ENCODE measurements at regions not wholly inside any gene's neighbourhood (a gene's known extent, or its start where the extent isn't known, plus 50 kb on each side); places are given as distances from the start of the nearest gene placed in this dataset.
"Not testable (repeated sequence)": the region's sequence is repeated elsewhere in the genome, so short reads cannot be mapped to it uniquely, and the experiment has no call there.

DNA sequence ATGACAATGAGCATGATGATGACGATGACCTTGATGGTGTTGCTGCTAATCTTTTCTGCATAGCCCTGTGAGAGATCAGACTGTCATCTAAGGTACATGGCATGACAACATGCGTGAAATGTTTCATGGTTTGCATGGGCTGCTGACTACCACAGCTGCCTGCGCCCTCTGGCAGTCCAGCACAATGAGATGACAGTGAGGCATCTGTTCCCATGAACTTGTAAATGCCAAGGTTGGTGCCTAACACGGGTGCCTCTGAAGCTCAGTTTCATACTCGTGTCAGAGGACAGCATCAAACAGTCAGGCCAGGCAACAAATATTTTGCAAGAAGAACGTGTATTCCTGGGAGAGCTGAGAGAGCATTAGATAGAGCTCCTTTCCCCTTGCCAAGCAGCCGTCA lies 122.0 kb upstream of the PRKCQ start:
- no peak for DNase-seq (ENCODE audit: low read depth)

DNA sequence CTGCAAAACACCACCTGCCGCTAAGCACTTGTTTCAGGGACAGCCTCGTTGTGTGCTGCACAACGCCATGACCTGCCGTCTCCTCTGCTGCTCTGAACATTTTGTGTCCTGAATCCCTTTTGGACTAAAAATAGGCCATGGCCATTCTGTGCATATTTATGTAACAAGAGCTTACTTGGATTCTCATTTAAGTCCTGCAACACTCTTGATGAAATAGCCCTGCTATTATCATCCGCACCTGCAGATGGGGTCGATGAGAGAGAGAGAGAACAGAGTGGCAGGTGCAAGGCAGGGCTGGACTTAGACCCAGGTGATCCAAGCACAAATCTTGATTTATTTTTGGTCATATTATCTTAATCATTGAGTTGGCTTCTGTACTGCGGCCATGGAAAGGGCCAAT lies 121.2 kb upstream of the PRKCQ start:
- DNase-seq (ENCODE audit: low read depth) = no peak

DNA sequence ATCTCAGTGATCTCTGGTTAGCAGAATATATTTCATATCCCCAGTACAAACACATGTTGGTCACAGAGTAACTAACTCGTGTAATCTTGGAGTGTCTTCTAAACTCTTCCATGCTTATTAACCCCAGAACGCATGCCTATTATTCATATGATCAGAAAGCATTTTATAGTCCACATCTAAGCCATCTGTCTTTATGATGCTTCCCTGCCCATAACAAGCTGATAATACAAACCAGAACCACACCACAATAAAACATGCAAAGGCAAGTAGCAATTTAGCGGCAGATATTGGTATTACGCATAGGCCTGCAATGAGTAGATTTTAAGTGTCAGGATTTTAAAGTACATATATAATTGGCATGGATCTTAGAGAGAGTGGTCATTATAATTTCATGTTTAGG lies 120.0 kb upstream of the PRKCQ start:
- no peak for DNase-seq (ENCODE audit: low read depth)

DNA sequence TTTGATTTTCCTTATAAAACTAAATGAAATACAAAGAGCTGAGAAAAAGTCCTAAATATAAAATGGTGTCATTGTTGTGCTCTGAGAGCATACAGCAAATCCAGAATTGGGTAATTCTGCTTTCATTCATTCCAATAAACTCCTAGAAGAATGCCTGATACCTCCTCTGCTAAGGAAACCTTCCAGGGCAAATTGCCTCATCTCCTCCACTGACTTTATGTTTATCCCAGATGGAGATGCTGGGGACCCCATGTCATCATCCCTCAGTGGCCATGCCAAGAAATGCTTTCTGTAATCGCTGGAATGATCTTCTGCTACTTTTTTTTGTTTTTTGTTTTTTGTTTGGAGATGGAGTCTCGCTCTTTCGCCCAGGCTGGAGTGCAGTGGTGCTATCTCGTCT lies 119.3 kb upstream of the PRKCQ start:
- no peak for DNase-seq (ENCODE audit: low read depth)

DNA sequence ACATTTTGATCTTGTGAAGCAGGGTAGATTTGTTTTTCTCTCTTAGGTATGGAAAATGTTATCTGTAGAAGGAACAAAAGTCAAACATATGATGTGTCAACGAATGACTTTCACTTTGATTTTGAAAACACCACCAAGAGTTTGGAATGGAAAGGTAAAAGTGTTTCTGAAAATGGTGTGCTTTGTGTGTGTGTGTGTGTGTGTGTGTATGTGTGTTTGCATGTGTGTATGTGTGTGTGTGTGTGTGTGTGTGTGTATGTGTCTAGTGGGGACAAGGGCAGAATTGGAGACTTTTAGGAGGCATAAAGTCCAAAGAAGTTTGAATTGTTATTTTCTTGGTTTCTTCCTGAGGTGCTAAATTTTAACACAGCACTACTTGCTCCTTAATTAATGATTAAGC lies 115.4 kb upstream of the PRKCQ start:
- no peak for DNase-seq (ENCODE audit: low read depth)

DNA sequence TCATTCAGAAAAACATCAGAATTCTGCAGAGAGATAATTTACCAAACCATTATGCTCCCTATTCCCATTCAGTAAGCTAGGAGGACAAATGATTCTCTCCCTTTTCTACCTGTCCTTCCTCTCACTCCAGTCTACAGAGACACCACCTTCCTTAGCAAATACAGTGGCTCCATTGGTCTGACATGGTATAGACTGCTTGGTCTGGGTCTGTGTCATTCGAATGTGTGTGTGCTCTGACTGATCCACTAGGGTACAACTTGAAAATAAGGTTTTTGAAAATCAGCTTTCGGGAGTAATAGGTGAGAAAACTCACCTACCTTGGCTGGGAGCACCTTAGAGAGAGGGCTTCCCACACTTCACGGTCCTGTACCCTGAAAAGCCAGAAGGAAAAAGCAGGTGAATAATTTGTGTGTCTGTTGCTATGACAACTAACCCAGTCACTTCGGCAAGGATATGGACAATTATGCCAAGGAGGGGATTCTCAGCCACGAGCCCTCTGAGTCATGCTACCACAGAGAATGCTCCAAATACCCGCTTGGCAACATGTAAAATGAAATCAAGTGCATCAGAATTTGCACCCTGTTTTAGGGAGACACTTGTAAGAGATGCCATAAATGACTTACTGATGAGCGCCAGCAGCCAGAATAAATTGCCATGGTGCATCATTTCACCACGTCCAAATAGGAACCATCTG lies 114.5 kb upstream of the PRKCQ start:
- peak; percentile 21 for DNase-seq (ENCODE audit: low read depth)

DNA sequence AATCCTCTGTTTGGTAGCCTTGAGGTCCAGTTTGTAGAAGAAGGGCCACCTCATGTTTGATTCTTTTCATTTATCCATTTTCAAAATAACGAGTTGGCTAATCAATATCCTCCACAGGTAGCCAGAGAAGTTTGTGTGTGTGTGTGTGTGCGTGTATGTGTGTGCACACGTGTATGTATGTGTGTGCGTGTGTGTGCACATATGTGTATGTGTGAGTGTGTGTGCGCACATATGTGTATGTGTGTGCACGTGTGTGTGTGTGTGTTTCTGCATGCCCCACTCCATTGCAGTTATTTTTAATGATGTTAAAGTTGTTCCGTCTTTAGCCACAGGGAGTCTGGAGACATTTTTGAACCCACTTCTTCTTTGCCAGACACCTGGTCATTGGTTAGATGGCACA lies 112.8 kb upstream of the PRKCQ start:
- DNase-seq (ENCODE audit: low read depth) = no peak

DNA sequence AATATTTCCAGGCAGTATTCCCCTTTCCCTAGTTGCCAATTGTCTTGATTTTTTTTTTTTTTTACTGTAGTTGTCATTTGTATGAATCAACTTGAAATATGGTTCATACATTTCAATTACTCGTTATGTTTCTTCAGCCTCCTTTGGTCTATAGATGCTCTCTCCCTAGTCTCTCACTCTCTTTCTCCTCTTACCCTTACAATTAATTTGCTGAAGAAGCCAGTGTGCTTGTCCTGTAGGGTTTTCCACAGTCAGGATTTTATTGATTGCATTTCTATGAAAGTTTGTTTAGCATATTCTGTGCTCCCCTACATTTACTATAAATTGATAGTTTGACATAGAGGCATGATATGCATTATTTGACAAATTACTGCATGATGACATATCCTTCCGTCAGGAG lies 112.0 kb upstream of the PRKCQ start:
- DNase-seq (ENCODE audit: low read depth) = no peak

DNA sequence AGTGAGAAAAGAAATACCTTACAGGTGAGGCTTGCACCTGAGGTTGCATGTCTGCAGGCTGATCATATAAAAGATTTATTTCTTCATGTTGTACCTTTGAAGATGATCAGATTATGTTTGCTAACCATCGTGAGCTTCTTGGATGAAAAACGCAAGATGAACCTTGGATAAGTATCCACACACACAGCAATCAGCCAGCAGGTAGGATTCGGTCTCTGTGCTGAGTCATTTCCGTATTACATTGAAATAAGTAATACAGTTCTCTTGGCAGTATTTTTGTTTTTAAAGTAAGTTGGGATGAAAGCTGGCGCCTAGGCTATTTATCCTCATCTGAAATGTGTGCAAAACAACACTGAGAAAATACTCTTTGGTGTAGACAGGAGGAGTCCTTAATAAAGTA lies 109.0 kb upstream of the PRKCQ start:
- DNase-seq (ENCODE audit: low read depth) = no peak

DNA sequence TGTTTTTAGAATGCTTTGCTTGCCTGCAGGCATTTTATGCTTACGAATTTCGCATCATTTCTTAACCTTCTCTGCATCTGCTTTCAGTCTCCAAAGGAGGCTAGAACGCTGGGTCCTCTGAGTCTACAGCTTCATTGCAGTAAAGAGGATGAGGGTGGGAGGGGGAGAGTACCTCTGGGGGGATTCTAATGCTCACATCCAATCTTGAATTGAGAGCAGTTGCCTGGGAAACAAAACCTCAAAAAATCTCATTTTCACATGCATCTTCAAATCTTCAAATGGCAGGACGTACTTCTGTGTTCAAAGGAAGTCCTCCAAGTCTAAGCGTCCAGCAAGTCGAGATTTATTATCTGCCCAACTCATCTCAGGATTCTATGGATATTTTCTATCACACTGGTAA lies 100.7 kb upstream of the PRKCQ start:
- DNase-seq (ENCODE audit: low read depth) = no peak

DNA sequence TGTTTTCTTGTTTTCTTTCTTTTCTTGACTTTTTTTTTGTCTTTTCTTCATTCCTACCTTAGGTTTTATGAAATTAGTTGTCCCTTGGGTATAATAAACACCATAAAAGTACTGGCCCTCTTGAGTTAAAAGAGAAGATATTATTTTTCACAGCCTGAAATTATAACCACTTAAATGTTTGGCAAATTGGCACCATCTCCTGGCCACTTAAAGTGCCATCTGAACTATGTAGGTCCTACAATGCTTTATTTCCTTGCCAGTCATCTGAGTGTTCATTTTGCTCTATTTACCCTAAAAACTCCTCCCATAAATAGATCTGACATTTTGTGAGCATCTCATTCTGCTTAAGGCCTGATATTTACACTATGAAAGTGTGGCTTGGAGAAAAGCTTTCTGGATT lies 98.9 kb upstream of the PRKCQ start:
- no peak for DNase-seq (ENCODE audit: low read depth)

DNA sequence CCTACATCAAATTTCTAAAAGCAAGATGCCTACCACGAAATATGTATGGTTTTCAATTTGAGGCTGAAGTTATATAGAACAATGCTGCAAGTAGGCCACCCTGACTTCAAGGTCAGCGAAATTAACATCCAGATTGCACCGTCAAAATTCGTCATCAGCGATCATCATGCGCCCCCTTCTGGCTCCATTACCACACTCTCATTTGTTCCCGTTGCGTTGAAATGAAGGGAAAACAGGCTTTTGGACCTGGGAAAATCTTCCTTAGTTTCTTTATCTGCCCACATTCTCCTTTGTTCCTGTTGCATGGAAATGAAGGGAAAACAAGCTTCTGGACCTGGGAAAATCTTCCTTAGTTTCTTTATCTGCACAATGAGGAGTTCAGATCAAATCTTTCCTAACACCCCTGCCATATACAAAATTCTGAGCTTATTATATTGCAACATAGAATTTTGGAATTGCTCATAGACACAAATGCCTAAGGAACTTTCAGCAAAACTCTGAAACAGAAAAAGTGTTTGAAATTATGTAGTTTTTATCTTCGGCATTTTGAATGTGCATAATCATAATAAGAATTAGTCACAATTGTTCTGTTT lies 98.2 kb upstream of the PRKCQ start:
- DNase-seq (ENCODE audit: low read depth) = peak; percentile 49

DNA sequence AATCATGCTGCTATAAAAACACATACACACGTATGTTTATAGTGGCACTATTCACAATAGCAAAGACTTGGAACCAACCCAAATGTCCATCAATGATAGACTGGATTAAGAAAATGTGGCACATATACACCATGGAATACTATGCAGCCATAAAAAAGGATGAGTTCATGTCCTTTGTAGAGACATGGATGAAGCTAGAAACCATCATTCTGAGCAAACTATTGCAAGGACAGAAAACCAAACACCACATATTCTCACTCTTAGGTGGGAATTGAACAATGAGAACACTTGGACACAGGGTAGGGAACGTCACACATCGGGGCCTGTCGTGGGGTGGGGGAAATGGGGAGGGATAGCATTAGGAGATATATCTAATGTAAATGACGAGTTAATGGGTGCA lies 97.1 kb upstream of the PRKCQ start:
- DNase-seq (ENCODE audit: low read depth) = not testable (repeated sequence)

DNA sequence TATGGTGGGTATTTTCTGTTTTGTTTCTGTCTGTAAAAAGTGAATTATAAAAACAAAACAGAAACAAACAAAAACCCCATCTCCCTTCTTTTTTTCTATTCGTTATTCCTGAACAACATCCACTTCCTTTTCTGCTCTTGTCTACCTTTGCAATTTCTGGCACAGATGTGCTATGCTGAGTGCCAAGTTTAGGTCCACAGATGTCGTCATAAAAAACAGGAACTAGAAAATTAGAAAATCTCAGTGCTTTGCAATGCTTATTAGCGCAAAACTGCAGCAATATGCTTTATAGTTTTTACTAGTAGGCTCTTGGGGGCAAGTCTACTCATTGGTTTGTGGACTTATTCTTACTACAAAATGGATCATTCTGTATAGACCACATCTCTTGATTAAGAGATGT lies 94.2 kb upstream of the PRKCQ start:
- no peak for DNase-seq (ENCODE audit: low read depth)

DNA sequence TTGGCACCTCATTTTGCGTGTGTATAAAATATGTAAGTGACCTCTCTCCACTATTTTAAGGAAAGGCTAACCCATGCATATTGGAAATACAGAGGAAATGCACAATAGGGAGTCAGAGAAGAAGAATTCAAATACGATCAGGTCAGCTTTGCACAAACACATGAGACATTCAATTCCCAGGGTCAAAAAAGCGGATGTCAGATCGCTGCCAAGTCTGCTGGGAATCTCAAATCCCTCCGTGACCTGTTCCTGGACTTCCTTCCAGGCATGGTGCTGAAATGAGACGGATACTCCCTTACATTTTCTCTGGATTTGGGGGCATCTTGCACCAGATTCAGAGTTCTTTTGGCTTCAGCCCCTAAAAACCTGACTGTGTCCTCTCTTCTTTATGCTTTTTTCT lies 91.9 kb upstream of the PRKCQ start:
- no peak for DNase-seq (ENCODE audit: low read depth)

DNA sequence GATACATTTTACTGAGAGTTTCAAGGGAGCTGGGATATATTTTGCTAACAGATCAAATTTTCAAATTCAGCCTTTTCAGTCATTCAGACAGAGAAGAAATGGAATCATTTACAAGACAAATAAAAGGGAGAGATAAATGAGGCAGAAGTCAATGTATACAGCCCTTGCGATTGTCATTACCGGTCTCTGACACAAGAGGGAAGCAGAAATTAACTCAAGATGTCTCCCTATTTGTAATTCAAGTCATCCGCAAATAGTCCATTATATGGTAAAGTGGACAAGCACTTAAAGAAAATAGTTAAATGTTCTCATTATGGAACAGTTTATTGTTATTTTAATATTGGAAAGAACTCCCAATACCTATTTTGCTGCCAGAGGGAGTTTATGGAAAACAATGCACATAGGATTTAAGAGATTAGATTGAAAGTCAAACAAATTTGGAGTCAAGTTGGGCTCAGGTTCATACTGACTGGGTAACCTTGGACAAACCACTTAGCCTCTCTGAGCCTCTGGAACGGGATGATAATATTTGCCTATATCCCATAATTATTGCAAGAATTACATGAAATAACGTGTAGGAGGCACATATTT lies 89.3 kb upstream of the PRKCQ start:
- DNase-seq (ENCODE audit: low read depth) = peak; percentile 53

DNA sequence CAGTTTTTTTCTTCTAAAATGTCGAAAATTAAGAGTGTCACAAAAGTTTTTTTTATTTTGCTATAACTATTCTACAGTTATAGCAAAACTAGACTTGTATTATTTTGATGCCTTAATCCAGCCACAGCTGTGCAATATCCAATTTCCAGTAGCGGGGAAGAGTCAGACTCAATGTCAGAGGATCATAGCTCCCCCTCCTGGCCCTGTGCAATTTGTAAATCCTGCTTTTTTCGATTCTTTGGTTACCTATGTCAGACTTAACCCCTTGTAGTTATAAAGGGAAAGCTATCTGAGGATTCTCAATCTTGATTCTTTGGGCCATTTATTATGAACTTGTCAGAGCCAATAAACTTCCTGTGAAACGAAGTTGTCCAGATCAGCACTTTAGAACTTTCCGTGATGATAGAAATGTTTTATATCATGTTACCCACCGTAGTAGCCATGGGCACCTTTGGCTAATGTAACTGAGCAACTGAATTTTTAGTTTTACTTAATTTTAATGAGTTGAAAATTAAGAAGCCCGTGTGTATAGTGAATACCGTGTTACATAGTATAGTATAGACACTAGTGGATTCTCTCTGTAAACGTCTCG lies 87.7 kb upstream of the PRKCQ start:
- DNase-seq (ENCODE audit: low read depth) = peak; percentile 74

DNA sequence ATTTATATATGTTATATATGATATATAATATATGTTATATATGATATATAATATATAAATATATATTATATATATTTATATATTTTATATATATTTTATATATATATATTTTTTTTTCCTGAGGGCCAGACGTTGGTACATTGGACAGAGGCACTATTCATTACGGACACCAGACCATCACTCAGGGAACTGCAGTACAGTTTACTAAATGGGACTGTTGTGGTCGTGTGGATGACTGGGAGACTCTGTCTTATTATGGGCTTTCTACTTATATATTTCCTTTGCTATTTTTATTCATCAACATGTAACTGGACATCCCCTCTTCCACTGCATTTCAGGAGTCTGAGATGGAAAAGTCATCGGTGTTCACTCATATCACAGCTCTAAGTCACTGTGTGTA lies 87.1 kb upstream of the PRKCQ start:
- DNase-seq (ENCODE audit: low read depth) = no peak

DNA sequence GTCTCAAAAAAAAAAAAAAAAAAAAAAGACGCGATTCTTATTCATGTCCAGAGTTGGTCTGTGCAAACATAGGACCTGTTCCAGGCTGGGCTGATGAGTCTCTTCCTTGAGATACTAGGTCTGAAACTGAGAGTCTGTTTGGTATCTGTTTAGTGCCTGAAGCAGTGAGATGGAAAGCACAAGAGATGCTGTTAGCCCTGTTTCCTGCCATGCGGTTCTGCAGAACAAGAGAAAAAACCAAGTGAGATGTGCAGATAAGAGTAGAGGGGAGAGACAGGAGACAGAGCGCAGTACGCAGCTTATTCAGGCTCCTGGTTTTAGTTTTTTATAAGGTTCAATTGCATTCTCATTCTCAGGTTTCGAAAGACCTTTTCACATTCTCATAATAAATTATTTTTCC lies 85.8 kb upstream of the PRKCQ start:
- DNase-seq (ENCODE audit: low read depth) = no peak

DNA sequence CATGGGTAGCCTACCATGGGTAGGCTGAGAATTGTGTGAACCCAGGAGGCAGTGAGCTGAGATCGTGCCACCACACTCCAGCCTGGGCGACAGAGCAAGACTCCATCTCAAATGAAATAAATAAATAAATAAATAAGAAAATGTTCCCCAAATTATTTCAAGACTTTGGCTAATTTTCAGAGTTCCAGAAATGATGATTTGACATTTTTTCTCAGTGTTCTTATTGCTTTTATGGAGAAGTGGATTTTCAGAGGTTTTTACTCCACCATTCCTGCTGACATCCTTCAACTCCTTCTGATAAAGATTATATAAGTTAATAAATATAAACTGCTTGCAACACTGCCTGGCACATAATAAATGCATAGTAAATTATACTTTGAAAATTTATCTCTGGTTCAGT lies 80.4 kb upstream of the PRKCQ start:
- DNase-seq (ENCODE audit: low read depth) = no peak

DNA sequence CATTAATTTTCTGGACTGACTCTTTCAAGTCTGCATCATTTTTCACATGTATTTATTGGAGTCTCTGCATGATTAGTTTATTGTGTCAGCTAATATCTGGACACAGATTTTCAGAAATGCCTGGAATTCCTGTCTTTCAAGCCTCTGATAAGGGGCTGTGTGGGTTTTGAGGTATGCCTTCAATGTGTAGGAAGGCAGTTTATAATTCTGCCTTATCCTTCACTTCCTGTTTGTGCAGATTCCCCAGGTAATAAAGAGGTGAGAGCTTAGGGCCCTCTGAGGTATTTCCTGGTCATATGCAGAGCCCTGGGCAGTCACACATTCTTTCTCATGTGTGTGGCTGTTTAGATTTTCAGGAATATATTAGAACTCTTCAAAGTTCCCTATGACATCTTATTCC lies 79.4 kb upstream of the PRKCQ start:
- no peak for DNase-seq (ENCODE audit: low read depth)

DNA sequence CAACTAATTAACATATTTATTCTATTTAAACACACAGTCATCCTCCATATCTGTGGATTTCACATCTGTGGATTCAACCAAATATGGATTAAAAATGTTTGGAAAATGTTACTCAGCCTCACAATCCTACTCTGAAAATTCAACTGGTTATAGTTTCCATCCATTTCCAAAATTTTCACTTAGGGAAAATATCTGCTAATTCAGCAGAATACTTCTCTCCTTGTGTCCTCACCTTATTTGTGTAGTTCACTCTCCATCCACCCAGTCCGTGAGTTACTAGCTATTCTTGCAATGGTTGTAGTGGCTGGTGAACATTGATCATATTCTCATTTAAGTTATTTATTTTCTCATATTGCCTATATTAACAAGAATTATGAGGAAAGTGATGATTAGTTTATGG lies 77.6 kb upstream of the PRKCQ start:
- DNase-seq (ENCODE audit: low read depth) = no peak

DNA sequence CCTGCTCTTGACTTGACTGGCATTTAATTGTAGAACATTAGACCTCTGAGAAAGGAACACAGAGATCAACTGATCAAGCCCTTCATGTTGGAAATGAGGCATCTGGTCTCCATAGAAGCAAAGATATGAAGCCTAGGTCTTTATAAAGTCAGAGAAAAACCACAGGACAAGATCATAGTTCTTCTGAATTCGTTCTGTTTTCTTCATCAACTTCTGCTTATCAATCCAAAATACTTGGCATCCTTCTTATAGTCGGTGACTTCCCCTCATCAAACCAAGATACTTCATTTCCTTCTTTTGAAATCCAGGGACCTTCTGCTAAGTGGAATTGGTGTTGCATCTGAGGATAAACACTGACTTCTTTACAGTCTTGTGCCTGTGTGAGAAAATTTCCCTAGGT lies 77.1 kb upstream of the PRKCQ start:
- no peak for DNase-seq (ENCODE audit: low read depth)

Data from myocyte (in vitro differentiated cells).